HCT116 (cell line): ENCODE measurements at regions not wholly inside any gene's neighbourhood (a gene's known extent, or its start where the extent isn't known, plus 50 kb on each side); places are given as distances from the start of the nearest gene placed in this dataset.

Experiments used
- CEBPB ChIP-seq: IDR thresholded peaks from 2 replicates; pipeline ENCODE4 v1.6.1; 2012; ENCODE audit warnings: low read depth
- CTCF ChIP-seq, 3 experiments: fragments of 200-600 bp in 1 of 3; sonication (generic) in 1 of 3; IDR thresholded peaks in 2 of 3; conservative IDR thresholded peaks in 1 of 3; 2 replicates each; pipeline ENCODE4 v1.5.1; 2012 to 2017; ENCODE audit warnings: low read depth in 2 of 3, low read length in 2 of 3, antibody characterized with exemption in 1 of 3, borderline replicate concordance in 1 of 3, control low read depth in 1 of 3, mild to moderate bottlenecking in 1 of 3, mixed read lengths in 1 of 3, mixed run types in 1 of 3, moderate library complexity in 1 of 3; ENCODE audit not compliant: insufficient read depth in 1 of 3
- EGR1 ChIP-seq: IDR thresholded peaks from 2 replicates; pipeline ENCODE4 v1.6.1; 2012; ENCODE audit warnings: low read depth
- EZH2 ChIP-seq: fragments of 200-600 bp; sonication (generic); IDR thresholded peaks from 2 replicates; pipeline ENCODE4 v1.6.1; 2017; ENCODE audit warnings: antibody characterized with exemption, mixed run types
- EZH2phosphoT487 ChIP-seq: fragments of 200-600 bp; IDR thresholded peaks from 2 replicates; pipeline ENCODE4 v1.6.1; 2018; ENCODE audit warnings: antibody characterized with exemption, borderline replicate concordance
- POLR2A ChIP-seq: IDR thresholded peaks from 2 replicates; pipeline ENCODE4 v1.7.0; 2011; ENCODE audit warnings: borderline replicate concordance; ENCODE audit not compliant: insufficient read depth, insufficient read length; ENCODE audit errors: extremely low read depth
- SIN3A ChIP-seq: IDR thresholded peaks from 2 replicates; pipeline ENCODE4 v1.6.1; 2012; ENCODE audit warnings: low read depth
- SP1 ChIP-seq: IDR thresholded peaks from 2 replicates; pipeline ENCODE4 v1.6.1; 2012; ENCODE audit warnings: low read depth
- YY1 ChIP-seq: IDR thresholded peaks from 2 replicates; pipeline ENCODE4 v1.6.1; 2011; ENCODE audit warnings: low read length, low read depth, moderate library complexity, mild to moderate bottlenecking; ENCODE audit not compliant: insufficient replicate concordance; ENCODE audit errors: extremely low read depth
- ZBTB33 ChIP-seq: IDR thresholded peaks from 2 replicates; pipeline ENCODE4 v1.6.1; 2011; ENCODE audit warnings: mild to moderate bottlenecking, low read length, moderate library complexity; ENCODE audit not compliant: insufficient replicate concordance; ENCODE audit errors: extremely low read depth
- ZNF274 ChIP-seq: fragments of 200-500 bp; sonication (Bioruptor generic); IDR thresholded peaks from 2 replicates; pipeline ENCODE4 v1.6.1; 2014; ENCODE audit warnings: mild to moderate bottlenecking, low read depth, low read length, inconsistent platforms

- TF ChIP-seq EGR1 = no peak
- no peak for TF ChIP-seq POLR2A
- TF ChIP-seq ZNF274 = no peak
- TF ChIP-seq CTCF (IDR thresholded peaks at IDR 0.05 in 2 of 3, conservative IDR thresholded peaks at IDR 0.05 in 1 of 3; ENCODE audit: borderline replicate concordance in 1 of 3, insufficient read depth in 1 of 3, low read depth in 2 of 3, low read length in 2 of 3) = no peak
- no peak for TF ChIP-seq SP1
- no peak for TF ChIP-seq EZH2phosphoT487
- no peak for TF ChIP-seq YY1
- no peak for TF ChIP-seq EZH2
- TF ChIP-seq SIN3A = no peak
- TF ChIP-seq CEBPB = no peak
- no peak for TF ChIP-seq ZBTB33
Observed at GRCh38 chr5:25618821-25619220, 974.0 kb upstream of the CDH10 start.
